ENCODE measurements at regions not wholly inside any gene's neighbourhood (a gene's known extent, or its start where the extent isn't known, plus 50 kb on each side); places are given as distances from the start of the nearest gene placed in this dataset.
"Not testable (repeated sequence)": the region's sequence is repeated elsewhere in the genome, so short reads cannot be mapped to it uniquely, and the experiment has no call there.

- 88 to 100% methylated on average over 1 of the region's 1 CpG for WGBS, 2 experiments
- H3K27me3 ChIP-seq (ENCODE audit: control insufficient read depth, insufficient read depth, low read length, poor library complexity, severe bottlenecking): no peaks in the 10 kb centered on the region
- H3K9me3 ChIP-seq (ENCODE audit: control insufficient read depth, low read length): no peaks in the 10 kb centered on the region
- H3K27ac ChIP-seq (ENCODE audit: insufficient read depth, low read depth, low read length, poor library complexity, severe bottlenecking): no peak overlapping the region
- H3K4me3 ChIP-seq (ENCODE audit: insufficient read depth, low read depth, low read length): no peak overlapping the region
- H3K36me3 ChIP-seq (ENCODE audit: control insufficient read depth, insufficient read depth, low read length): no peaks in the 10 kb centered on the region
- no peaks in the 10 kb centered on the region for H3K4me1 ChIP-seq (ENCODE audit: control insufficient read depth, insufficient read depth, low read length)
Measured at GRCh38 chr1:103309786-103310185, 201.5 kb upstream of the COL11A1 start.

- no peaks in the 10 kb centered on the region for H3K4me1 ChIP-seq (ENCODE audit: control insufficient read depth, insufficient read depth, low read length)
- H3K9me3 ChIP-seq (ENCODE audit: control insufficient read depth, low read length): no peaks in the 10 kb centered on the region
- H3K27ac ChIP-seq (ENCODE audit: insufficient read depth, low read depth, low read length, poor library complexity, severe bottlenecking): no peak overlapping the region
- no peaks in the 10 kb centered on the region for H3K27me3 ChIP-seq (ENCODE audit: control insufficient read depth, insufficient read depth, low read length, poor library complexity, severe bottlenecking)
- 80 to 100% methylated on average over 1 of the region's 2 CpGs for WGBS, 2 experiments
- no peaks in the 10 kb centered on the region for H3K36me3 ChIP-seq (ENCODE audit: control insufficient read depth, insufficient read depth, low read length)
- no peak overlapping the region for H3K4me3 ChIP-seq (ENCODE audit: insufficient read depth, low read depth, low read length)
Measured at GRCh38 chr1:103307751-103308150, 199.4 kb upstream of the COL11A1 start.

GRCh38 chr1:103283841-103284669 is 175.7 kb upstream of the COL11A1 start:
- Histone ChIP-seq H3K36me3 (ENCODE audit: control insufficient read depth, insufficient read depth, low read length) (no peaks in the 10 kb centered on the region), H3K4me3 (ENCODE audit: insufficient read depth, low read depth, low read length) (no peak overlapping the region), H3K27ac (ENCODE audit: insufficient read depth, low read depth, low read length, poor library complexity, severe bottlenecking) (no peak overlapping the region), H3K27me3 (ENCODE audit: control insufficient read depth, insufficient read depth, low read length, poor library complexity, severe bottlenecking) (no peaks in the 10 kb centered on the region), H3K9me3 (ENCODE audit: control insufficient read depth, low read length) (no peaks in the 10 kb centered on the region), H3K4me1 (ENCODE audit: control insufficient read depth, insufficient read depth, low read length) (no peaks in the 10 kb centered on the region)

- H3K36me3 ChIP-seq (ENCODE audit: control insufficient read depth, insufficient read depth, low read length): no peaks in the 10 kb centered on the region
- H3K4me1 ChIP-seq (ENCODE audit: control insufficient read depth, insufficient read depth, low read length): no peaks in the 10 kb centered on the region
- no peaks in the 10 kb centered on the region for H3K27me3 ChIP-seq (ENCODE audit: control insufficient read depth, insufficient read depth, low read length, poor library complexity, severe bottlenecking)
- H3K4me3 ChIP-seq (ENCODE audit: insufficient read depth, low read depth, low read length): no peak overlapping the region
- 86 to 100% methylated on average over 1 of the region's 1 CpG for WGBS, 2 experiments
- no peaks in the 10 kb centered on the region for H3K9me3 ChIP-seq (ENCODE audit: control insufficient read depth, low read length)
- no peak overlapping the region for H3K27ac ChIP-seq (ENCODE audit: insufficient read depth, low read depth, low read length, poor library complexity, severe bottlenecking)
Measured at GRCh38 chr1:103283371-103283770, 175.0 kb upstream of the COL11A1 start.

- no CpG with 5 or more reads among the region's 1 CpG for WGBS, 2 experiments
- Histone ChIP-seq H3K27me3 (ENCODE audit: control insufficient read depth, insufficient read depth, low read length, poor library complexity, severe bottlenecking) (no peaks in the 10 kb centered on the region), H3K9me3 (ENCODE audit: control insufficient read depth, low read length) (no peaks in the 10 kb centered on the region), H3K36me3 (ENCODE audit: control insufficient read depth, insufficient read depth, low read length) (no peaks in the 10 kb centered on the region), H3K27ac (ENCODE audit: insufficient read depth, low read depth, low read length, poor library complexity, severe bottlenecking) (no peak overlapping the region), H3K4me3 (ENCODE audit: insufficient read depth, low read depth, low read length) (no peak overlapping the region), H3K4me1 (ENCODE audit: control insufficient read depth, insufficient read depth, low read length) (no peaks in the 10 kb centered on the region)
Measured at GRCh38 chr1:103275725-103276124, 167.4 kb upstream of the COL11A1 start.

GRCh38 chr1:103274886-103275285 is 166.6 kb upstream of the COL11A1 start:
- Histone ChIP-seq H3K4me1 (ENCODE audit: control insufficient read depth, insufficient read depth, low read length) (no peaks in the 10 kb centered on the region), H3K27ac (ENCODE audit: insufficient read depth, low read depth, low read length, poor library complexity, severe bottlenecking) (no peak overlapping the region), H3K4me3 (ENCODE audit: insufficient read depth, low read depth, low read length) (no peak overlapping the region), H3K27me3 (ENCODE audit: control insufficient read depth, insufficient read depth, low read length, poor library complexity, severe bottlenecking) (no peaks in the 10 kb centered on the region), H3K36me3 (ENCODE audit: control insufficient read depth, insufficient read depth, low read length) (no peaks in the 10 kb centered on the region), H3K9me3 (ENCODE audit: control insufficient read depth, low read length) (no peaks in the 10 kb centered on the region)

GRCh38 chr1:103273106-103273505 is 164.8 kb upstream of the COL11A1 start:
- Histone ChIP-seq H3K36me3 (ENCODE audit: control insufficient read depth, insufficient read depth, low read length) (no peaks in the 10 kb centered on the region), H3K4me3 (ENCODE audit: insufficient read depth, low read depth, low read length) (no peak overlapping the region), H3K4me1 (ENCODE audit: control insufficient read depth, insufficient read depth, low read length) (no peaks in the 10 kb centered on the region), H3K9me3 (ENCODE audit: control insufficient read depth, low read length) (no peaks in the 10 kb centered on the region), H3K27me3 (ENCODE audit: control insufficient read depth, insufficient read depth, low read length, poor library complexity, severe bottlenecking) (no peaks in the 10 kb centered on the region), H3K27ac (ENCODE audit: insufficient read depth, low read depth, low read length, poor library complexity, severe bottlenecking) (no peak overlapping the region)
- WGBS, 2 experiments: 77% methylated on average over 2 of the region's 3 CpGs; no CpG with 5 or more reads in 1 of the 2 experiments

GRCh38 chr1:103271471-103271870 is 163.1 kb upstream of the COL11A1 start:
- not testable (repeated sequence) for H3K27ac ChIP-seq (ENCODE audit: insufficient read depth, low read depth, low read length, poor library complexity, severe bottlenecking)
- 91 to 100% methylated on average over 1 of the region's 1 CpG for WGBS, 2 experiments

GRCh38 chr1:103267893-103268292 is 159.6 kb upstream of the COL11A1 start:
- no peak overlapping the region for H3K4me3 ChIP-seq (ENCODE audit: insufficient read depth, low read depth, low read length)
- H3K36me3 ChIP-seq (ENCODE audit: control insufficient read depth, insufficient read depth, low read length): no peaks in the 10 kb centered on the region
- H3K9me3 ChIP-seq (ENCODE audit: control insufficient read depth, low read length): no peaks in the 10 kb centered on the region
- no peaks in the 10 kb centered on the region for H3K4me1 ChIP-seq (ENCODE audit: control insufficient read depth, insufficient read depth, low read length)
- H3K27me3 ChIP-seq (ENCODE audit: control insufficient read depth, insufficient read depth, low read length, poor library complexity, severe bottlenecking): no peaks in the 10 kb centered on the region
- no peak overlapping the region for H3K27ac ChIP-seq (ENCODE audit: insufficient read depth, low read depth, low read length, poor library complexity, severe bottlenecking)
- WGBS, 2 experiments: 86 to 92% methylated on average over 1 of the region's 1 CpG

More at GRCh38 chr1:103271471-103271870, 163.1 kb upstream of the COL11A1 start:
- not testable (repeated sequence) for H3K36me3 ChIP-seq (ENCODE audit: control insufficient read depth, insufficient read depth, low read length); H3K9me3 ChIP-seq (ENCODE audit: control insufficient read depth, low read length); H3K4me1 ChIP-seq (ENCODE audit: control insufficient read depth, insufficient read depth, low read length); H3K27me3 ChIP-seq (ENCODE audit: control insufficient read depth, insufficient read depth, low read length, poor library complexity, severe bottlenecking); H3K4me3 ChIP-seq (ENCODE audit: insufficient read depth, low read depth, low read length)

GRCh38 chr1:103267266-103267665 is 158.9 kb upstream of the COL11A1 start:
- Histone ChIP-seq H3K27ac (ENCODE audit: insufficient read depth, low read depth, low read length, poor library complexity, severe bottlenecking) (no peak overlapping the region), H3K27me3 (ENCODE audit: control insufficient read depth, insufficient read depth, low read length, poor library complexity, severe bottlenecking) (no peaks in the 10 kb centered on the region), H3K4me3 (ENCODE audit: insufficient read depth, low read depth, low read length) (no peak overlapping the region), H3K4me1 (ENCODE audit: control insufficient read depth, insufficient read depth, low read length) (no peaks in the 10 kb centered on the region), H3K9me3 (ENCODE audit: control insufficient read depth, low read length) (no peaks in the 10 kb centered on the region), H3K36me3 (ENCODE audit: control insufficient read depth, insufficient read depth, low read length) (no peaks in the 10 kb centered on the region)
- WGBS, 2 experiments: 94 to 100% methylated on average over 1 of the region's 1 CpG

- H3K27me3 ChIP-seq (ENCODE audit: control insufficient read depth, insufficient read depth, low read length, poor library complexity, severe bottlenecking): no peaks in the 10 kb centered on the region
- H3K36me3 ChIP-seq (ENCODE audit: control insufficient read depth, insufficient read depth, low read length): no peaks in the 10 kb centered on the region
- no peak overlapping the region for H3K4me3 ChIP-seq (ENCODE audit: insufficient read depth, low read depth, low read length)
- no peaks in the 10 kb centered on the region for H3K9me3 ChIP-seq (ENCODE audit: control insufficient read depth, low read length)
- H3K27ac ChIP-seq (ENCODE audit: insufficient read depth, low read depth, low read length, poor library complexity, severe bottlenecking): no peak overlapping the region
- no peaks in the 10 kb centered on the region for H3K4me1 ChIP-seq (ENCODE audit: control insufficient read depth, insufficient read depth, low read length)
Measured at GRCh38 chr1:103266036-103266435, 157.7 kb upstream of the COL11A1 start.

All from ectodermal cell (in vitro differentiated cells).